WTC11 (cell line): ENCODE measurements at regions not wholly inside any gene's neighbourhood (a gene's known extent, or its start where the extent isn't known, plus 50 kb on each side); places are given as distances from the start of the nearest gene placed in this dataset.

Source experiments
- ATAC-seq: fragments of 200-7000 bp; cut with Tn5 transposase; 2 replicates; pipeline ENCODE4 v1.10.0; 2021; ENCODE audit warnings: mild to moderate bottlenecking, moderate library complexity
- CTCF ChIA-PET: fragments of 300-600 bp; sonication (Branson Sonifier 250); formaldehyde crosslinking; loops from one replicate; lab custom pipeline; 2021; ENCODE audit warnings: antibody characterized with exemption; lab: Charles Lee
- POLR2A ChIA-PET: fragments of 350-600 bp; sonication (Branson Sonifier 250); formaldehyde crosslinking; loops from one replicate; lab custom pipeline; 2021; ENCODE audit warnings: antibody characterized with exemption; lab: Charles Lee
- DNase-seq: peaks from one replicate; pipeline ENCODE4 v3.0.0; 2021; ENCODE audit warnings: low spot score
- H3K27ac Mint-ChIP-seq: 2 replicates; pipeline ENCODE4 v1.8.0; 2021; ENCODE audit warnings: mixed read lengths
- H3K27me3 Mint-ChIP-seq: 2 replicates; pipeline ENCODE4 v1.8.0; 2021; ENCODE audit warnings: low read depth, mild to moderate bottlenecking, moderate library complexity, mixed read lengths
- H3K36me3 Mint-ChIP-seq: 2 replicates; pipeline ENCODE4 v1.8.0; 2021; ENCODE audit warnings: mixed read lengths
- H3K4me1 Mint-ChIP-seq: 2 replicates; pipeline ENCODE4 v1.8.0; 2022; ENCODE audit warnings: mixed read lengths
- H3K4me3 Mint-ChIP-seq: 2 replicates; pipeline ENCODE4 v1.8.0; 2021; ENCODE audit warnings: mild to moderate bottlenecking, moderate library complexity, mixed read lengths
- H3K9me3 Mint-ChIP-seq: 2 replicates; pipeline ENCODE4 v1.8.0; 2021; ENCODE audit warnings: mixed read lengths
- ATF3 ChIP-seq: sonication (generic); formaldehyde crosslinking; conservative IDR thresholded peaks from 2 replicates; pipeline ENCODE4 v1.8.1; 2022; ENCODE audit warnings: mild to moderate bottlenecking, missing genetic modification reagents
- CREB1 ChIP-seq: sonication (generic); formaldehyde crosslinking; IDR thresholded peaks from 2 replicates; pipeline ENCODE4 v1.8.0; 2023; ENCODE audit warnings: mild to moderate bottlenecking, missing genetic modification reagents
- CTCF ChIP-seq: fragments of 200-600 bp; IDR thresholded peaks from 2 replicates; pipeline ENCODE4 v1.8.0; 2022; ENCODE audit warnings: antibody characterized with exemption
- E2F1 ChIP-seq: sonication (generic); formaldehyde crosslinking; IDR thresholded peaks from 2 replicates; pipeline ENCODE4 v1.8.0; 2022; ENCODE audit warnings: mild to moderate bottlenecking, missing genetic modification reagents
- EMX1 ChIP-seq: fragments of 250-450 bp; sonication (Bioruptor Pico); IDR thresholded peaks from 2 replicates; pipeline ENCODE4 v1.8.0; 2021; ENCODE audit warnings: mild to moderate bottlenecking
- FOXK1 ChIP-seq: sonication (generic); formaldehyde crosslinking; IDR thresholded peaks from 2 replicates; pipeline ENCODE4 v1.8.0; 2022; ENCODE audit warnings: mild to moderate bottlenecking, moderate library complexity, missing genetic modification reagents
- IRF2 ChIP-seq: sonication (generic); formaldehyde crosslinking; IDR thresholded peaks from 2 replicates; pipeline ENCODE4 v1.8.0; 2022; ENCODE audit warnings: low read depth, missing genetic modification reagents, borderline replicate concordance
- JAZF1 ChIP-seq: fragments of 250-450 bp; sonication (Bioruptor Pico); IDR thresholded peaks from 2 replicates; pipeline ENCODE4 v1.9.0; 2021; ENCODE audit warnings: moderate library complexity, mild to moderate bottlenecking, inconsistent platforms
- NR2C2 ChIP-seq: sonication (generic); formaldehyde crosslinking; IDR thresholded peaks from 2 replicates; pipeline ENCODE4 v1.8.0; 2022; ENCODE audit warnings: mild to moderate bottlenecking, missing genetic modification reagents
- RELA ChIP-seq: sonication (generic); formaldehyde crosslinking; IDR thresholded peaks from 2 replicates; pipeline ENCODE4 v1.8.1; 2022; ENCODE audit warnings: missing genetic modification reagents, mild to moderate bottlenecking, borderline replicate concordance
- SMAD4 ChIP-seq: sonication (generic); formaldehyde crosslinking; IDR thresholded peaks from 2 replicates; pipeline ENCODE4 v1.8.0; 2022; ENCODE audit warnings: mild to moderate bottlenecking, missing genetic modification reagents
- SOX15 ChIP-seq: fragments of 250-450 bp; sonication (Bioruptor Pico); IDR thresholded peaks from 2 replicates; pipeline ENCODE4 v1.9.0; 2021; ENCODE audit warnings: mild to moderate bottlenecking
- TP53 ChIP-seq: sonication (generic); formaldehyde crosslinking; IDR thresholded peaks from 2 replicates; pipeline ENCODE4 v1.8.1; 2023; ENCODE audit warnings: mild to moderate bottlenecking, missing genetic modification reagents
- TF ChIP-seq, protein P1 (sequence below): sonication (generic); formaldehyde crosslinking; IDR thresholded peaks from 2 replicates; pipeline ENCODE4 v1.8.1; 2023; ENCODE audit warnings: mild to moderate bottlenecking, missing genetic modification reagents, moderate library complexity
- TF ChIP-seq, protein P2 (sequence below): sonication (generic); formaldehyde crosslinking; IDR thresholded peaks from 2 replicates; pipeline ENCODE4 v1.8.1; 2023; ENCODE audit warnings: mild to moderate bottlenecking, missing genetic modification reagents
- TF ChIP-seq, protein P3 (sequence below): sonication (generic); formaldehyde crosslinking; IDR thresholded peaks from 2 replicates; pipeline ENCODE4 v1.8.0; 2022; ENCODE audit warnings: mild to moderate bottlenecking, missing genetic modification reagents
- TF ChIP-seq, protein P4 (sequence below): sonication (generic); formaldehyde crosslinking; IDR thresholded peaks from 2 replicates; pipeline ENCODE4 v1.8.1; 2022; ENCODE audit warnings: mild to moderate bottlenecking, moderate library complexity, missing genetic modification reagents
- TF ChIP-seq, protein P5 (sequence below): fragments of 250-450 bp; sonication (Bioruptor Pico); IDR thresholded peaks from 2 replicates; pipeline ENCODE4 v1.8.0; 2021; ENCODE audit warnings: mild to moderate bottlenecking

GRCh38 chr5:104512063-104512825 lies 949.7 kb upstream of the NUDT12 start:
- H3K27me3 Mint-ChIP-seq = no peaks in the 10 kb centered on the region
- H3K27ac Mint-ChIP-seq = no peak overlapping the region
- H3K9me3 Mint-ChIP-seq = peaks cover 25% of the 10 kb centered on the region
- H3K36me3 Mint-ChIP-seq = peaks cover 18% of the 10 kb centered on the region
- TF ChIP-seq, protein P1, sequence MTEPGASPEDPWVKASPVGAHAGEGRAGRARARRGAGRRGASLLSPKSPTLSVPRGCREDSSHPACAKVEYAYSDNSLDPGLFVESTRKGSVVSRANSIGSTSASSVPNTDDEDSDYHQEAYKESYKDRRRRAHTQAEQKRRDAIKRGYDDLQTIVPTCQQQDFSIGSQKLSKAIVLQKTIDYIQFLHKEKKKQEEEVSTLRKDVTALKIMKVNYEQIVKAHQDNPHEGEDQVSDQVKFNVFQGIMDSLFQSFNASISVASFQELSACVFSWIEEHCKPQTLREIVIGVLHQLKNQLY (CRISPR knock-in tag) = no peak
- TF ChIP-seq, protein P2, sequence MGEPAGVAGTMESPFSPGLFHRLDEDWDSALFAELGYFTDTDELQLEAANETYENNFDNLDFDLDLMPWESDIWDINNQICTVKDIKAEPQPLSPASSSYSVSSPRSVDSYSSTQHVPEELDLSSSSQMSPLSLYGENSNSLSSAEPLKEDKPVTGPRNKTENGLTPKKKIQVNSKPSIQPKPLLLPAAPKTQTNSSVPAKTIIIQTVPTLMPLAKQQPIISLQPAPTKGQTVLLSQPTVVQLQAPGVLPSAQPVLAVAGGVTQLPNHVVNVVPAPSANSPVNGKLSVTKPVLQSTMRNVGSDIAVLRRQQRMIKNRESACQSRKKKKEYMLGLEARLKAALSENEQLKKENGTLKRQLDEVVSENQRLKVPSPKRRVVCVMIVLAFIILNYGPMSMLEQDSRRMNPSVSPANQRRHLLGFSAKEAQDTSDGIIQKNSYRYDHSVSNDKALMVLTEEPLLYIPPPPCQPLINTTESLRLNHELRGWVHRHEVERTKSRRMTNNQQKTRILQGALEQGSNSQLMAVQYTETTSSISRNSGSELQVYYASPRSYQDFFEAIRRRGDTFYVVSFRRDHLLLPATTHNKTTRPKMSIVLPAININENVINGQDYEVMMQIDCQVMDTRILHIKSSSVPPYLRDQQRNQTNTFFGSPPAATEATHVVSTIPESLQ (CRISPR knock-in tag) = no peak
- TF ChIP-seq, protein P3, sequence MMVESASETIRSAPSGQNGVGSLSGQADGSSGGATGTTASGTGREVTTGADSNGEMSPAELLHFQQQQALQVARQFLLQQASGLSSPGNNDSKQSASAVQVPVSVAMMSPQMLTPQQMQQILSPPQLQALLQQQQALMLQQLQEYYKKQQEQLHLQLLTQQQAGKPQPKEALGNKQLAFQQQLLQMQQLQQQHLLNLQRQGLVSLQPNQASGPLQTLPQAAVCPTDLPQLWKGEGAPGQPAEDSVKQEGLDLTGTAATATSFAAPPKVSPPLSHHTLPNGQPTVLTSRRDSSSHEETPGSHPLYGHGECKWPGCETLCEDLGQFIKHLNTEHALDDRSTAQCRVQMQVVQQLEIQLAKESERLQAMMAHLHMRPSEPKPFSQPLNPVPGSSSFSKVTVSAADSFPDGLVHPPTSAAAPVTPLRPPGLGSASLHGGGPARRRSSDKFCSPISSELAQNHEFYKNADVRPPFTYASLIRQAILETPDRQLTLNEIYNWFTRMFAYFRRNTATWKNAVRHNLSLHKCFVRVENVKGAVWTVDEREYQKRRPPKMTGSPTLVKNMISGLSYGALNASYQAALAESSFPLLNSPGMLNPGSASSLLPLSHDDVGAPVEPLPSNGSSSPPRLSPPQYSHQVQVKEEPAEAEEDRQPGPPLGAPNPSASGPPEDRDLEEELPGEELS = no peak
- TF ChIP-seq CREB1 (CRISPR knock-in tag) (no peak), CTCF (no peak), TP53 (CRISPR knock-in tag) (no peak), IRF2 (CRISPR knock-in tag) (no peak), FOXK1 (CRISPR knock-in tag) (no peak), NR2C2 (no peak), JAZF1 (CRISPR knock-in tag) (no peak), ATF3 (CRISPR knock-in tag) (no peak)
- TF ChIP-seq, protein P4, sequence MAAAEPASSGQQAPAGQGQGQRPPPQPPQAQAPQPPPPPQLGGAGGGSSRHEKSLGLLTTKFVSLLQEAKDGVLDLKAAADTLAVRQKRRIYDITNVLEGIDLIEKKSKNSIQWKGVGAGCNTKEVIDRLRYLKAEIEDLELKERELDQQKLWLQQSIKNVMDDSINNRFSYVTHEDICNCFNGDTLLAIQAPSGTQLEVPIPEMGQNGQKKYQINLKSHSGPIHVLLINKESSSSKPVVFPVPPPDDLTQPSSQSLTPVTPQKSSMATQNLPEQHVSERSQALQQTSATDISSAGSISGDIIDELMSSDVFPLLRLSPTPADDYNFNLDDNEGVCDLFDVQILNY (CRISPR knock-in tag) = no peak
- TF ChIP-seq, protein P5, sequence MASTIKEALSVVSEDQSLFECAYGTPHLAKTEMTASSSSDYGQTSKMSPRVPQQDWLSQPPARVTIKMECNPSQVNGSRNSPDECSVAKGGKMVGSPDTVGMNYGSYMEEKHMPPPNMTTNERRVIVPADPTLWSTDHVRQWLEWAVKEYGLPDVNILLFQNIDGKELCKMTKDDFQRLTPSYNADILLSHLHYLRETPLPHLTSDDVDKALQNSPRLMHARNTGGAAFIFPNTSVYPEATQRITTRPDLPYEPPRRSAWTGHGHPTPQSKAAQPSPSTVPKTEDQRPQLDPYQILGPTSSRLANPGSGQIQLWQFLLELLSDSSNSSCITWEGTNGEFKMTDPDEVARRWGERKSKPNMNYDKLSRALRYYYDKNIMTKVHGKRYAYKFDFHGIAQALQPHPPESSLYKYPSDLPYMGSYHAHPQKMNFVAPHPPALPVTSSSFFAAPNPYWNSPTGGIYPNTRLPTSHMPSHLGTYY (CRISPR knock-in tag) = no peak
- ChIA-PET CTCF (no interaction called here), POLR2A (no interaction called here)
- DNase-seq (no peak), ATAC-seq (no peak)
- peaks cover 21% of the 10 kb centered on the region for H3K4me1 Mint-ChIP-seq
- no peak overlapping the region for H3K4me3 Mint-ChIP-seq

GRCh38 chr5:104498281-104498680 lies 935.7 kb upstream of the NUDT12 start:
- Mint-ChIP-seq H3K9me3 (peaks cover 12% of the 10 kb centered on the region), H3K27me3 (no peaks in the 10 kb centered on the region), H3K4me1 (peaks cover 18% of the 10 kb centered on the region), H3K4me3 (no peak overlapping the region), H3K27ac (no peak overlapping the region), H3K36me3 (no peaks in the 10 kb centered on the region)
- ChIA-PET CTCF (no interaction called here), POLR2A (no interaction called here)
- no peak for DNase-seq
- no peak for ATAC-seq
- no peak for TF ChIP-seq SMAD4 (CRISPR knock-in tag)
- no peak for TF ChIP-seq E2F1 (CRISPR knock-in tag)
- TF ChIP-seq, protein P3 = no peak
- no peak for TF ChIP-seq EMX1 (CRISPR knock-in tag)
- TF ChIP-seq SOX15 (CRISPR knock-in tag) = no peak
- TF ChIP-seq RELA (CRISPR knock-in tag) = no peak
- no peak for TF ChIP-seq FOXK1 (CRISPR knock-in tag)
